Activated naive CD4-positive, alpha-beta T cell treated with anti-CD3 and anti-CD28 coated beads for 36 hours (primary cell): ENCODE measurements at regions not wholly inside any gene's neighbourhood (a gene's known extent, or its start where the extent isn't known, plus 50 kb on each side); places are given as distances from the start of the nearest gene placed in this dataset.
"Not testable (repeated sequence)": the region's sequence is repeated elsewhere in the genome, so short reads cannot be mapped to it uniquely, and the experiment has no call there.

Experiments
- CTCF ChIA-PET: fragments of 350-600 bp; sonication (Branson Sonifier 250); formaldehyde crosslinking; loops from one replicate; lab custom pipeline; 2021; ENCODE audit warnings: antibody characterized with exemption; lab: Charles Lee
- DNase-seq: peaks from one replicate; pipeline ENCODE4 v3.0.0-alpha.2; 2020
- H3K27ac Mint-ChIP-seq: one replicate; pipeline ENCODE4 v1.8.0; 2021; ENCODE audit warnings: mild to moderate bottlenecking, mixed read lengths
- H3K27me3 Mint-ChIP-seq: one replicate; pipeline ENCODE4 v1.8.0; 2021; ENCODE audit warnings: low read depth, mixed read lengths
- H3K36me3 Mint-ChIP-seq: one replicate; pipeline ENCODE4 v1.8.0; 2021; ENCODE audit warnings: low read depth, mixed read lengths
- H3K4me1 Mint-ChIP-seq: one replicate; pipeline ENCODE4 v1.8.0; 2021; ENCODE audit warnings: low read depth, mixed read lengths
- H3K4me3 Mint-ChIP-seq: one replicate; pipeline ENCODE4 v1.8.0; 2021; ENCODE audit warnings: mild to moderate bottlenecking, moderate library complexity, mixed read lengths
- H3K9me3 Mint-ChIP-seq: one replicate; pipeline ENCODE4 v1.8.0; 2021; ENCODE audit warnings: mixed read lengths
- intact Hi-C: fragments of 100-400 bp; cut with micrococcal nuclease; formaldehyde crosslinking; loops from one replicate; pipeline ENCODE4 v1.15.1; 2023

DNA sequence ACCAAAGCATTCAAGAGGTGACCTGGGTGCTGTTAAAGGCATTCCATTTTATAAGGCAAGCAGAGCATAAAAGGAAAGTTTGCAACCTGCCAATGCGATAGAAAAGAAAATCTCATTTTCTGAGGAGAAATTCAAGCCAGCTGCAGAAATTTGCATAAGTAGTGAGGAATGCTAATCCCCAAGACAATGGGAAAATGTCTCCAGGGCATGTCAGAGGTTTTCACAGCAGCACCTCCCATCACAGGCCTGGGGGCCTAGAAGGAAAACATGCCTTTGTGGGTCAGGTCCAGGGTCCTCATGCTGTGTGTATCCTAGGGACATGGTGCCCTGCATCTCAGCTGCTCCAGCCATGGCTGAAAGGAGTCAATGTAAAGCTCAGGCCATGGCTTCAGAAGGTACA lies 775.8 kb downstream of the IGSF11 start:
- H3K4me3 Mint-ChIP-seq, DNase-seq, H3K27me3 Mint-ChIP-seq, H3K36me3 Mint-ChIP-seq, H3K27ac Mint-ChIP-seq, intact Hi-C loops, H3K4me1 Mint-ChIP-seq, CTCF ChIA-PET: not testable (repeated sequence)
- peaks cover 13% of the 10 kb centered on the region for H3K9me3 Mint-ChIP-seq

DNA sequence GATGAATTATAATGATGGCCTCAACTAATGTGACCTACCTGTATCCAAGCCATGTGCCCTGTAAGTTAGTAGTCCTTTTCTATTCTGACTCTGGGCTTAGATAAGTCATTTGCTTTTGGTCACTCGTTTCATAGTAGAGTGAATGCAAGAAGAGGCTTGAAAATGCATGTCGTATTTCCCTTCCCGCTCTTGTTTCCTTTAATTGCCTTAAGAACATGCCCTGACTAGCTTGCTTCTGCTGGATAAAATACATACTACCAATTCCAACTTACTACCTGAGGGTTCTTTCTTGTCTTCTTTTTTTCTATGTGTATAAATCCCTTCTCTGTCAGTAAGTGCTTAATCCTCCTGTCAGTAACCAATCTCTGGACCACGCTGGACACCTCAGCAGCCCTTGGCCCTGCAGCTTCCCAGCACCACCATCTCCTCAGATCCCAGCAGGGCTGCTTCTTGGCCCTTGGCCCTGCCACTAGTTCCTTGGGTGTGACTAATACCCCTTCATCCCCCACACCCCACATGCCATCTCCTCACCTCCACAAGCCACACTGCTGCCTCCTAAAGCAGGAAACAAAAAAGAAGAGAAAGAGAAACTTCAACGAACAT lies 771.7 kb downstream of the IGSF11 start:
- H3K4me3 Mint-ChIP-seq = no peak overlapping the region
- CTCF ChIA-PET = no interaction called here
- no peak for DNase-seq
- H3K27ac Mint-ChIP-seq = no peak overlapping the region
- H3K27me3 Mint-ChIP-seq = no peaks in the 10 kb centered on the region
- no peaks in the 10 kb centered on the region for H3K4me1 Mint-ChIP-seq
- H3K36me3 Mint-ChIP-seq = no peaks in the 10 kb centered on the region
- intact Hi-C loops = no loop called here
- peaks cover 12% of the 10 kb centered on the region for H3K9me3 Mint-ChIP-seq

DNA sequence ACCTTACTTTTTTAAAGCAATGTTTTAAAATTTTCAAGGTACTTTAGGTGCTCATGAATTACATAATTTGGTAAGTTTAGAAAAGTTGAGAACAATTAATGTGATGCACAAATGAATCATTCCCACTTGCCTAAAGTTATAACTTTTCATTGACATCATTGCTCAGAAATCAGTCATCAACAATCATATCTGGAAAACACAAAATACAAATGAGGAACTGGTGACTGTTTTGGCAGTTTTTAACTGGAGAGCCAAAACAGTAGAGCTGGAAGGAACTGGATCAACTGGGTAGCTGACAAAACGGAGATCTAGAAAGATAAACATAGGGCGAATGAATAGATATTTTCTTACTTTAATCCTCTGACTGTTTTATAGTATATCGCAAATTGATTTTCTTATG lies 767.1 kb downstream of the IGSF11 start:
- H3K4me3 Mint-ChIP-seq = no peak overlapping the region

DNA sequence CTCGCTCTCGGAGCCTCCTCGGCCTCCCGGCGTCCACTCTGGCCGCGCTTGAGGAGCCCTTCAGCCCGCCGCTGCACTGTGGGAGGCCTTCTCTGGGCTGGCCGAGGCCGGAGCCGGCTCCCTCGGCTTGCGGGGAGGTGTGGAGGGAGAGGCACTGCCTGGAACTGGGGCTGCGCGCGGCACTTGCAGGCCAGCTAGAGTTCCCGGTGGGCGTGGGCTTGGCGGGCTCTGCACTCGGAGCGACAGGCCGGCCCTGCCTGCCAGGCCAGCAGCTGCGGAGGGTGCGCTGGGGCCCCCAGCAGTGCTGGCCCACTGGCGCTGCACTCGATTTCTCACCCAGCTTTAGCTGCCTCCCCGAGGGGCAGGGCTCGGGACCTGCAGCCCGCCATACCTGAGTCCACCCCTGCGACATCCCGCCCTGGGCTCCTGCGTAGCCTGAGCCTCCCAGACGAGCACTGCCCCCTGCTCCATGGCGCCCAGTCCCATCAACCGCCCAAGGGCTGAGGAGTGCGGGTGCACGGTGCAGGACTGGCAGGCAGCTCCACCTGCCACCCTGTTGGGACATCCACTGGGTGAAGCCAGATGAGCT lies 765.0 kb downstream of the IGSF11 start:
- peaks cover 6% of the 10 kb centered on the region for H3K9me3 Mint-ChIP-seq
- no peaks in the 10 kb centered on the region for H3K36me3 Mint-ChIP-seq
- CTCF ChIA-PET = no interaction called here
- no peak overlapping the region for H3K27ac Mint-ChIP-seq
- intact Hi-C loops = no loop called here
- no peak overlapping the region for H3K4me3 Mint-ChIP-seq
- no peak for DNase-seq
- H3K27me3 Mint-ChIP-seq = no peaks in the 10 kb centered on the region
- H3K4me1 Mint-ChIP-seq = no peaks in the 10 kb centered on the region

More for the DNA sequence above, 767.1 kb downstream of the IGSF11 start:
- Mint-ChIP-seq H3K27ac (no peak overlapping the region), H3K4me1 (no peaks in the 10 kb centered on the region), H3K27me3 (no peaks in the 10 kb centered on the region), H3K9me3 (peaks cover 8% of the 10 kb centered on the region), H3K36me3 (no peaks in the 10 kb centered on the region)
- DNase-seq = no peak
- CTCF ChIA-PET = no interaction called here
- intact Hi-C loops = no loop called here

DNA sequence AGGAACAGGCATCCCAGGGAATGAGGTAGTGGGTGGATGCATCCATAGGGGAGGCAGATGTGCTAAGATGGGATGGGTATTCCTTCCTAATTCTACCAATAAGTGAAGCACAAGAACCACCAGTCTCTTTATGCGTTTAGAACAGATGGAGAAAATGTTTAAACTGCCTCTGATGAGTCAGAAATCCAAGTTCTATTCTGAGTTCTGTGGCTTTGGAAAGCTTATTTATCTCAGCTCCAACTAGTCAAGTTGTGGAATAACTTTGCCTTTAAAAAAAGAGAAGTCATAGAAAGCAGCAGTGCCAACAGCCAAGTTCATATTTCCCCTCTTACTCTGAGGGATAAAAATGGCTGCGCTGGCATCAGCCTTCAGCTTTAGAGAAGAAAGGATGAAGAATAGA lies 761.7 kb downstream of the IGSF11 start:
- Mint-ChIP-seq H3K4me1 (no peaks in the 10 kb centered on the region), H3K27me3 (no peaks in the 10 kb centered on the region), H3K36me3 (no peaks in the 10 kb centered on the region), H3K4me3 (no peak overlapping the region), H3K27ac (no peak overlapping the region), H3K9me3 (peaks cover 7% of the 10 kb centered on the region)
- intact Hi-C loops = no loop called here
- DNase-seq = no peak
- CTCF ChIA-PET = no interaction called here

DNA sequence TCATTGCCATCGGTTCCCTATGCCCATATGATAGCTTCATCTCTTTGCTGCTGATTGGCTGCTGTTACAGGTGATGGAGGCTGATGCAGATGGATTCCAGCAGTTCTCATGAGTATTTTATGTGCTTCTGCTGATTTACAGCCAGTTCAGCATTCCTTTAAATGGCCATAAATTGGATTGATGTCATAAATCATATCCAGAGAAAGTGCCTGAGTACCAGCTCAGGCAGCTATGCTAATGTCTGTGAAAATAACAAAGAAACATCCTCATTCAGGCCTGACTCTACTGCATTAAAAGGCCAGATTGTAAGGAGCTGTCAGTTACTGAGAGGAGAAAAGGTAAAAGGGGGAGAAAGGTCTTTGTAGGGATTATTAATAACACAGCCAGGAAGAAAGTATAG lies 756.8 kb downstream of the IGSF11 start:
- H3K27ac Mint-ChIP-seq = no peak overlapping the region

DNA sequence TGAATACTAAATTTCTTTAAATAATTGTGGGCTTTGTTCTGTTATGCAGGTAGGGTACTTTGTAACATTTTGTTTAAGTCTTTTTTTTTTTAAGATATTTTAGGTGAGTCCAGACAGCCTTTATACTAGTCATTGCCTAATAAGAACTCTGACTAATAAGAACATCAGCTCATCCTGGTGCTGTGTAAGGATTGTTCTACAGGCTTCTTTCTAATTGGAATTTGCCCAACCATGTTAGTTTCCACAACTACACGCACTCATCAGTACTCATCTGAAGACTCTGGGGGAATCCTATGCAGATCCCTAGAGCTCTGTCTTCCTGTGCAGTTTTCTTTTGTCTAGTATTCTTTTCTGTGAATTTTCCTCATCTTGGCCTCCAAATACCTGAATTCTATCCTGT lies 741.8 kb downstream of the IGSF11 start:
- no peaks in the 10 kb centered on the region for H3K36me3 Mint-ChIP-seq
- H3K4me1 Mint-ChIP-seq = no peaks in the 10 kb centered on the region
- intact Hi-C loops = no loop called here
- H3K9me3 Mint-ChIP-seq = no peaks in the 10 kb centered on the region
- CTCF ChIA-PET = no interaction called here
- H3K27me3 Mint-ChIP-seq = no peaks in the 10 kb centered on the region
- no peak overlapping the region for H3K4me3 Mint-ChIP-seq
- DNase-seq = no peak
- no peak overlapping the region for H3K27ac Mint-ChIP-seq

More for the DNA sequence above, 756.8 kb downstream of the IGSF11 start:
- CTCF ChIA-PET = no interaction called here
- Mint-ChIP-seq H3K4me1 (no peaks in the 10 kb centered on the region), H3K27me3 (no peaks in the 10 kb centered on the region), H3K4me3 (no peak overlapping the region), H3K36me3 (no peaks in the 10 kb centered on the region), H3K9me3 (peaks cover 13% of the 10 kb centered on the region)
- intact Hi-C loops = no loop called here
- no peak for DNase-seq

DNA sequence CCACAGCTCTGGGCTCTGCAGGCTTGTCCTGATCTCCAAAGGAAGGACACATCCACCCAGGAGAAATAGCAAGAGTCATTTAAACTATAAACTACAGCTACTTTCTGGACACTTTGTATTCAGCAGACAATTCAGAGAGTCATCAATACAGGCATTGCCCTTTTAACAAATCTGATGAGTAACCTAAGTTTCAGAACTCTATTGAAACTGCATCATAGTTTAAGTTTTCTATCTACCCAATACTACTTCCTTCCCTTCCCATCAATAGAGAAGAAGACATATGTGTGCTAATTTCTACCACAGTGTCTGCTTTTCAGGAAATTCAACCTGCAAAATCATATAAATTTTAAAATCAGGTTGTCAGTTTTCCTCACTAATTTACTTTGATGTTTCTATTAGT lies 736.5 kb downstream of the IGSF11 start:
- intact Hi-C loops = no loop called here
- CTCF ChIA-PET = no interaction called here
- no peaks in the 10 kb centered on the region for H3K36me3 Mint-ChIP-seq
- no peaks in the 10 kb centered on the region for H3K4me1 Mint-ChIP-seq
- no peak overlapping the region for H3K4me3 Mint-ChIP-seq
- H3K27ac Mint-ChIP-seq = no peak overlapping the region
- no peaks in the 10 kb centered on the region for H3K9me3 Mint-ChIP-seq
- H3K27me3 Mint-ChIP-seq = no peaks in the 10 kb centered on the region
- DNase-seq = no peak

DNA sequence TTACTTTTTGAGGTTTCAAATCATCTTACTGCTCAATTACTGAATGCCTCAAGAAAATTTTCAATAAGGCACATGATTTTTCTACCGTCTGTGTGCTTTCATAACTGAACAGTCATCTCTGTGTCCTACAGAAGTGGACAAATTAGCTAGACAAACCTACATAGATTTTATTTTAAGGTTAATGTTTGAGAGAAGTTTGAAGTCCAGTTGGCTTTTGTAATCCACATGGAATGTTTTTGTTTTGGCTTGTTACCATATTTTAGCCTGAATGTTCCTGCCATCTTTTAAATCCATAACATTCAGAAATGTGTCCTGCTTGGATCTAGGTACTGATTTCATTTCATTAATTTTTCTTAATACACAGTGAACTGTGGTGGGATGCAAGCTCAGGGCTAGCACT lies 730.1 kb downstream of the IGSF11 start:
- H3K27ac Mint-ChIP-seq = no peak overlapping the region
- H3K27me3 Mint-ChIP-seq = no peaks in the 10 kb centered on the region
- no peak overlapping the region for H3K4me3 Mint-ChIP-seq
- CTCF ChIA-PET = no interaction called here
- H3K4me1 Mint-ChIP-seq = no peaks in the 10 kb centered on the region
- H3K36me3 Mint-ChIP-seq = no peaks in the 10 kb centered on the region
- H3K9me3 Mint-ChIP-seq = no peaks in the 10 kb centered on the region
- intact Hi-C loops = no loop called here
- no peak for DNase-seq

DNA sequence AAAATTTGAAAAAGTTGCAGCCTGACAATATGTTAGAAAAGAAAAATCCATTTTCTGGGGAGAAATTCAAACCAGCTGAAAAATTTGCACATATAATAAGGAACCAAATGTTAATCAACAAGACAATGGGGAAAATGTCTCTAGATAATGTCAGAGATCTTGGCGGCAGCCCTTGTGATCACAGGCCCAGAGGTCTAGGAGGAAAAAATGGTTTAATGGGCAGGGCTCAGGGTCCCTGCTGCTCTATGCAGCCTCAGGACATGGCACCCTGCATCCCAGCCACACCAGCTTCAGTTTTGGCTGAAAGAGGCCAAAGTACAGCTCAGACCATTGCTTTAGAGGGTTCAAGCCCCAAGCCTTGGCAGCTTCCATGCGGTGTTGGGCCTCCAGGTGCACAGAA lies 701.9 kb downstream of the IGSF11 start:
- Mint-ChIP-seq H3K4me3 (no peak overlapping the region), H3K36me3 (no peaks in the 10 kb centered on the region), H3K27me3 (no peaks in the 10 kb centered on the region), H3K9me3 (peaks cover 19% of the 10 kb centered on the region), H3K4me1 (no peaks in the 10 kb centered on the region), H3K27ac (no peak overlapping the region)
- CTCF ChIA-PET = no interaction called here
- DNase-seq = no peak
- intact Hi-C loops = no loop called here

DNA sequence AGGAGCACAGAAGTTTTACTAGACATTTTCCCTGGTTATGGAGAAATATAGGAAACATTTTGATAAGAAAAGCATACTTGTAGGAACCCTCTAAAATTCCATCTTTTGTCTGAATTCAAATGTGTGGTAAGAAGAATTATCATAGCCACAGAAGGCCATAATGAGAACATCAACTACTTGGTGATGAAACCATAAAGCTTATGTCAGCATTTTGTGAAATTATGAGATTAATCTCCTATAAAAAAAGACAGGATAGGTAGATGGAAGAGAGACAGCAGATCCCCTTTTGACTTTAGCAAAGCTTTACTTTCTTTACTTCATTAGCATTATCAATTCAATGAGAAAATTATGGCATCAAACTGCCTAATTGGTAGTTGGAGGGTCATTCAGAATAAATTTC lies 697.0 kb downstream of the IGSF11 start:
- no peak for DNase-seq
- H3K4me3 Mint-ChIP-seq = no peak overlapping the region
- H3K9me3 Mint-ChIP-seq = peaks cover 8% of the 10 kb centered on the region
- intact Hi-C loops = no loop called here
- no peaks in the 10 kb centered on the region for H3K36me3 Mint-ChIP-seq
- H3K27ac Mint-ChIP-seq = no peak overlapping the region
- CTCF ChIA-PET = no interaction called here
- H3K4me1 Mint-ChIP-seq = no peaks in the 10 kb centered on the region
- H3K27me3 Mint-ChIP-seq = no peaks in the 10 kb centered on the region

DNA sequence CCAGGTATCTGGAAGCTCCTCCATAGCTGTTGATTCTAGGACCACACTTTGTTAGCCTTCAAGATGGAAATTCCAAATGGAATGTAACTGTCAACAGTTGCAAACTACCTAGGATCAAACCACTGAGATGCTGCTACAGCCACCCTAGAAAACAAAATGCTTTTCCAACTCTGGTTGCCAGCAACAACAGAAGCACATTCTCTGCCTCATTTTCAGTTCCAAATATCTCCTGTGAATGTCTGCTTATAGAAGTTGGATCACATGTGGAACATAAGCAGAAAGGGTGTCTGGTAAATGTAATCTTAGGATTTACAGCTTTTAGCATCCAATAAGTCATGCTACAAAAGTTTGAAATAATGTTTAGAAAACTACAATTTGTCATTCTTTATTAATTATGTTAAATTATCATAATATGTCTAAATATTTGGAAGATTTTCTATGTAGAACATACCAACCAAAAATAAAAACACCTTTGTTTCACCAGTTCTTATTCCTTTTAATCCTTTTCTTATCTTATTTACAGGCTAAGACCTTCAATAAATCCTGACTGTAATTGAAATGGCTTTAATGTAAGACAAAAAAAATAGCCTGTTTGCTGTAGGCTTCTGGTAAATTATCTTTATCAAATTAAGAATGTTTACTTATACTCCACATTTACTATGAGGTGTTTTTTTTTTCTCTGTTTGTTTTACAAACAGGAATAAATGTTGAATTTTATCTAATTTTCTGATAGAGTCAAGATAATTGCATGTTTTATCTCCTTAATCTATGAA lies 687.1 kb downstream of the IGSF11 start:
- H3K36me3 Mint-ChIP-seq = no peaks in the 10 kb centered on the region
- intact Hi-C loops = no loop called here
- H3K27ac Mint-ChIP-seq = no peak overlapping the region
- no peak overlapping the region for H3K4me3 Mint-ChIP-seq
- H3K4me1 Mint-ChIP-seq = no peaks in the 10 kb centered on the region
- no peak for DNase-seq
- peaks cover 6% of the 10 kb centered on the region for H3K9me3 Mint-ChIP-seq
- CTCF ChIA-PET = no interaction called here
- H3K27me3 Mint-ChIP-seq = no peaks in the 10 kb centered on the region

DNA sequence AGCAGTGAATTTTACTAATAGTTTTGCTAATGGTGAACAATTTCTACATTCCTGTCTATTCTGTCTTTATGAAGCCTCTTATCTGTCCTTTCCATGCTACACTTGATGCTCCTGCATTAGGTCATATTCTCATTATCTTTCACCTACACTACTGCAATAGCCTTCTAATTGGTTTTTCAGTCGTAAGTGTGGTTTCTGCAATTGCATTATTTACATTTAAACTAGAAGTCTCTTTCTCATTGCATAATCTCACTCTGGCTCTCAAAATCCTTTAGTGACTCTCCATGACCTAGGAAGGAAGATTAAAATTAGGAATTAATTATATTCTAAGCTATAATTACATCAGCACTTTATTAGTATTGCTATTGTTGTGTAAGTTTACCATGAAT lies 686.5 kb downstream of the IGSF11 start:
- Mint-ChIP-seq H3K9me3 (peaks cover 7% of the 10 kb centered on the region), H3K4me1 (no peaks in the 10 kb centered on the region), H3K36me3 (no peaks in the 10 kb centered on the region), H3K27ac (no peak overlapping the region), H3K4me3 (no peak overlapping the region), H3K27me3 (no peaks in the 10 kb centered on the region)
- no peak for DNase-seq
- intact Hi-C loops = no loop called here
- CTCF ChIA-PET = no interaction called here
